SH-SY5Y (cell line): ENCODE measurements at regions not wholly inside any gene's neighbourhood (a gene's known extent, or its start where the extent isn't known, plus 50 kb on each side); places are given as distances from the start of the nearest gene placed in this dataset.

Experiments used
- GATA2 ChIP-seq: IDR thresholded peaks from 2 replicates; pipeline ENCODE4 v1.6.1; 2011; ENCODE audit warnings: mild to moderate bottlenecking, low read depth, low read length
- GATA3 ChIP-seq: IDR thresholded peaks from 2 replicates; pipeline ENCODE4 v1.6.1; 2011; ENCODE audit warnings: low read depth, mild to moderate bottlenecking, low read length, moderate library complexity

DNA sequence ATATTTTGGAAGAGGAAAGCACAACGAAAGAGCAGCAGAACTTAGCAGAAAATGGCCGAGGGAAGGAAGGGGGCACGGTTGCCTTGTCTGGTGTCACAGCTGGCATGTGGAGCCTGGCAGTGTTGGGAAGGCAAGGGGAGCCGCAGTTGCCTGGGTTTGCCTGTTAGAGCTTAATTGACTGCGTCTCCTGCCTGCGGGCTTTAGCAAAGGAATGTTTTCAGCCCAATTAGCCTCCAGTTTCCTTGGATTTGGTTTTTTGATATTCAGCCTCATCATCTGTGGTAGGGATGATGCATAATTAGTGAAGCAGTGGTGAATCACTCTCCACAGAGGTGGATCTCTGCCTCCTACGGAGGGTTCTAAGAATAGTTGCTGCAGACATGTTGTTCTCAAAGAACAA is 832.6 kb downstream of the QKI start:
- no peak for TF ChIP-seq GATA2
- TF ChIP-seq GATA3 = no peak
